HG03520 (cell line): ENCODE measurements at regions not wholly inside any gene's neighbourhood (a gene's known extent, or its start where the extent isn't known, plus 50 kb on each side); places are given as distances from the start of the nearest gene placed in this dataset.

ENCODE experiments used
- ATAC-seq: cut with Tn5 transposase; IDR thresholded peaks from one replicate; pipeline ENCODE4 v1.9.1; 2021; ENCODE audit warnings: mild to moderate bottlenecking, moderate library complexity; ENCODE audit not compliant: unreplicated experiment

GRCh38 chr13:76796851-76797250 is 89.4 kb downstream of the KCTD12 start:
- ATAC-seq, result no peak

GRCh38 chr13:76795701-76796695 is 90.2 kb downstream of the KCTD12 start:
- no peak for ATAC-seq

DNA sequence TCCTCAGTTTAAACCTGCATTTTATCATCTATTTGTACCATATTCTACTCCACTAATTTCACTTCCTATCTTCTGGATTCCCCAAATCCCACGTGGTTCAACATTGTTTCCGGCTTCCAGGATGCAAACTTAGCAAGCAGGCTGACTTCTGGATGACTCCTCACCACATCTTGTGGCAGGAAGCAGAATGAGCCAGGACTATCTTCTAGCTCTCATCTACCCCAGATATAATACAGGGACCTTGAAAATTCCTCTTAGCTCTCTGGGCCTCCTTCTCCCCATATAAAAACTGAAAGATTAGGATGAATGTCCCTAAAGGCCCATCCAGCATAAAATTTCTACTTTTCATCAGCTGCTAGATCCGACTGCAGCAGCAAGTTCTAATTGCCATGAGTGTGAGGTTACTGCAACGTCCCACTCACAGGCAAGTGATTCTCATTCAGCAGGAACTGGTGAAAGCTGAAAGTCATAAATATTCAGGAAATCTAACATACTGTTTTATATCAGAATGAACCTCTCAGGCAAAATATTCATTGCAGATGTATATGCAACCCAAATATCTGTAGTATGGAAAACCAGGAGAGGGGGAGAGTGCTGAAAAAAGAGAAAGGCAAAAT is 93.4 kb downstream of the KCTD12 start:
- ATAC-seq, result no peak

DNA sequence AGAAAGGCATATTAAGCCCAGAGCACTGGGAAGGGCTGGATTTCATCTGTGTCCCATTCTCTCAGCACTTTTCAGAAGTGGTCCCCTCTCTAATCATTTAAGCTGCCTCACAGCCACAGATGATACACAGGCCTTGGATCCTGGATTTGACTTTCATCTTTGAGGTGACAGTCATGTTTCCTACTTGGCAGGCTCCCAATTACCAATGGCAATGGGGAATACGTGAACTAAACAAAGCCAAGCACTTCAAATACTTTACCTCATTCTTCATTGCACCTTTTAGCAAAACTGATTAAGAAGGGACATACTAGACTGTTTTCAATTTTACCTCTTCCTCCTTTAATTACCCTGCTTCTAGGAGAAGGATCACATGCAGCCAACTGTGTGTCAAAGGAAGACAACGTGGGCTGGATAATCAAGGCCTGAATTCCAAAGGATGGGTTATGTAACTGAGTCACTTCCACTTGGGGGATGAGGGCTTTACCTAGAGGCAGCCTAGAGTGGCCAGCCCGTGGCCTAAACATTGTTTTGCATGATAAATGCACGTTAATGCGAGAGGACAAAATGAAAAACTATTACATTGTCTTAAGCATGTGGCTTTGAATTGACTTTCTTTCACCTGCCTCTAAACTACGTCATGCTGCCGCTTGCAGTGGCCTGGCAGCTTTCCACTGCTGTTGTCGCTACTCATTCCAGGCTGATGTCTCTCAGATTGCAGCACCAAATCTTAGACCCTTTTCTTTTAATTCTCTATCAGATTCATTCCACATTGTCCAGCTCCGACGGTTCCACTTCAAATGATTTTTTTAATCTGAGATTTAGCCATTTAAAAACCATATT is 95.0 kb downstream of the KCTD12 start:
- ATAC-seq, result no peak

DNA sequence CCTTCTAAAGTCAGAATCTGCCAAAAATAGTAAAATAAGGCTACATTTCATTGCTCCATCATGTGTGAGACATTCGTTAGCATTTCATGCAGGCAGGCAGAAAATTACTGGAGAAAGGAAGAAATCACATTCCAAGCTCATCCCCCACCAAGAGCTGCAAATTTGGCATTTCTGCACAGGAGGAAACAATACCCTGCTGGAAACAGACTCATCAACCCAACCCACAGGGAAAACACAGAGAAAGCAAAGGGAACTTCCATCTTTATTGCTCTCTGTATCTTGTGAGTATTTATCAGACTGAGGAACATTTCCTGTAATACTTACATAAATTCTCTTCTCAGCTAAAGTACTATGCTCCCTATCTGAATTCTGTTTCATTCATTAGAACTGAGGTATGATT is 95.7 kb downstream of the KCTD12 start:
- no peak for ATAC-seq

GRCh38 chr13:76783798-76784197 is 102.4 kb downstream of the KCTD12 start:
- no peak for ATAC-seq

DNA sequence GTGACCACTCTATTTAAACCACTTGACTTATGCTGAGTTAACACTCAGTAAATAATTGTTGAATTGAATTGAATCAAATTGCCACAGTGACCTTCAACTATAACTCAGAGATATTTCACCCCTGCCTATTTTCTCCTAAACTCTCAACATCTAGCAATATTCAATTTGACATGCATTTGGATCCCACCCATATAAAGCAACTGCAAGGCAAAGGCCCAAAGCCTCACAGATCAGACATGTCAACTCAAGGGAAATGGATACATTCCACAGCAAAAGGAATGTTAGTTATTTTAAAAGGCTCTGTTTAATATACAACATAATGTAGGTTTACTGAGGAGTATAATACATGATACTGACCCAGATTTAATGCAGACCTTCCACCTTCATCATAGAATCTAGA is 107.4 kb downstream of the KCTD12 start:
- no peak for ATAC-seq

- ATAC-seq, result no peak
These were observed 109.1 kb downstream of the KCTD12 start for GRCh38 chr13:76777096-76777495.

DNA sequence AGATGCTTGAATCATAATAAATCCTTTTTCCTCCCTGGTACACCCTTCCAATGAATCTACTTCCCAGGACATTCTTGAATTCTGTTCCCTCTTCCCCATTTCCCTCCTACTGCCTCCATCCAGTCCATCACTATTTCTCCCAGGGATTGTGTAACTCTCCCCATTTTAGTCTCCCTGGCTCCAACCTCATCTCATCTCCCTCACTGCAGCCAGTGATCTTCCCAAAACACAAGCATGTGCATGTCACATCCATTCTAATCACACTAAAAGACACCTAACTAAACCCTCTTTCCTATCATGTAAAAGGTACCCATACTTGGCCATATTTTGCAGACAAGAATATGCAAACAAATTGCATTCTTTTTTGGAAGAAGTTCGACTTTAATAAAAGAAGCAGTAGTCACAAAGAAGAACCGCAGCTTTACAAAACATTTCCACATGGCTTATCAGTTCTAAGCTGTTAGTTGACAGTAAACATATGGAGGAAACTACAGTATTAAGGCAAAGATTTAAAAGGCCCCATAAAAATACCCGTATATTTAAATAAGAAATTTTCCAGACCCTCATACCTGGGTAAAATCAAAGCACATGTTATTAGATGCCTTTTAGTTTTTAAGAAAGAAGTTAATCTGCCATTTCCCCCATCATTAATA is 111.0 kb downstream of the KCTD12 start:
- no peak for ATAC-seq

GRCh38 chr13:76773448-76774094 is 112.6 kb downstream of the KCTD12 start:
- no peak for ATAC-seq

DNA sequence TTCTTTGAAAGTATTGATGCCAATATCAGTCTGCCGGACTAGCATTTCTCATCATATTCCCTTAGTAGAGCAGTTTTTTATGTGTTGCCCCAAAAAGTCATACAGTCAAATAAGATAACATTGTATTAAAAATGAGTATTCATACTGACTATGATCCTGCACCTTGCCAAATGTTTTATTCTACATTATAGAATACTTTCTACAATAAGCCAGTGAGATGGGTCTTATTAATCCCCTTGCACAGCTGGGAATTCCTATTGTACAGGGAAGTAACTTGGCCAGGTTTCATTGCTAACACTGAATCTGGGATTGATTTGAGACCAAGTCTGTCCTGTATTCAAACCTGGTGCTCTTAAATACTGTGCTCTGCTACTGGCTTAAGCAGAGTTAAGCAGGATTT is 114.0 kb downstream of the KCTD12 start:
- ATAC-seq, result no peak

- no peak for ATAC-seq
These were observed 116.9 kb downstream of the KCTD12 start for GRCh38 chr13:76769271-76769791.

DNA sequence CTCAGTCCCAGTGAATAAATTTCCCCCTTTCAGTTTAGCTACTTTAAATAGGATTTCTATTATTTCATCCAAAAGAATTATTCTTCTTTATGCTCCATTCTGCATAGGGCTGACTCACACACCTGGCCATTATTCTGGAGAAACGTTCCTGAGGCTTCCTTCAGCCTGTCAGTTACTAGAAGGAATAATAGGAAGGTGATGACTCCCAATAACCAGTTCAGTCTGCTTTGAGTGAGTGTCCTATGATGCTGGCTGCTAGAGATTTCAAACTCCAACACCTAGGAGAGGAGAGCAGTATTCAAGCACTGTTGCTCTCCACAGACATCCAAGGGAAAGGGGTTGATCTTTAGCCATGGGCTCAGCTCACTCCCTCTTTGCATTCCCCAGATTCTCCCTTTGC is 117.8 kb downstream of the KCTD12 start:
- no peak for ATAC-seq

DNA sequence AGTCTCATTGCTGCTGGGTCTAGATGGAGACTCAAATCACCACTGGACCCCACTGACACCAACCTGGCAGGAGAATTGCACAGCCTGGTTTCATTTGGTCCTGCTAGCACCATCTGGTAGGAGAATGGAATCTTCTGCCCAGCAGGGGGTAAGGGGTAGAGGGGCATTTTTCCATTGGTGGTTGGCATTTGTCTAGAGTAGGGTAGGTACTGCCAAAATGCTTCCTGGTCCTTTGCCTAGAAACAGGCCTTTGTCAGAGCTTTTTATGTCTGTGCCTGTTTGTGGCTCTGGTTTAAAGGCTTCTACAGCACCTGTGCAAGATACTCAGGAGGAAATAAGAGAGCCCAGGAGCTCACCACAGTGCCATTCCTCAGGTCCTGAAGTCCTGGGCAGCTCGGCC is 121.3 kb downstream of the KCTD12 start:
- ATAC-seq, result no peak

DNA sequence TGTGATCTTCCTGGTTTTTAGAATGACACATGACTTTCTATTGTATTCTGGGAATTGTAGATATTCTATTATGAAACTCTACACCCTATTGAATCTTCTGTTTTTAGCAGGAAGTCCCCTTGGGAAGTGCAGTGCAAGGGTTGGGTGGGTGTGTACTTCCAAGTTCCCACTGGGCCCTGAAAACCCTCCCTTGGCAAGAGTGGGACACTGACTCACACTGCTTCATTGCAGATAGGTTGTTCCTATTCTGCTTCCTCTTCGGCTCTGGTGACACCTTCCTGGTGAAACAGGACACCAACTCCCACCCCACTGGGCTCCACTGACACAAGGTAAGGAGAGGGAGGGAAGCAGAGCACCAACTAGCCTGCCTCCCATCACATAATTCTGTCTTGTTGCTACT is 121.8 kb downstream of the KCTD12 start:
- ATAC-seq, result no peak

- ATAC-seq, result no peak
These were observed 123.5 kb downstream of the KCTD12 start for GRCh38 chr13:76762721-76763120.

DNA sequence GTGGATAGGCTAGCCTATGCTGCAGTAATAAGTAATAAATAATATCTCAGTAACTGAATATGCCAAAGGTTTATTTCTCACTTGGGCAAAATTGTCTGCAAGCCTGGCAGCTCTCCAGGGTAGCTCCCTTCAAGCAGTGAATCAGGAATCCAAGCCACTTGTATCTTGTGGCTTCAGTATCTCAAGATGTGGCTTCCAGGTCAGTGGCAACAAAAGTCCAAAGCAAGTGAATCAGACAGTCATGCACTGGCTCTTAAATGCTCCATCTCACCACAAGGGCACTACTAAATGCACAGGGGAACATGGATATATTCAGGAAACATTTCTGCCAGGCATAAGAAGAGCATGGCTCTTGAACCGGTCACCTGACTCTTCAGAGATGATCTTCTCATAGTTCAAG is 126.3 kb downstream of the KCTD12 start:
- ATAC-seq, result no peak

DNA sequence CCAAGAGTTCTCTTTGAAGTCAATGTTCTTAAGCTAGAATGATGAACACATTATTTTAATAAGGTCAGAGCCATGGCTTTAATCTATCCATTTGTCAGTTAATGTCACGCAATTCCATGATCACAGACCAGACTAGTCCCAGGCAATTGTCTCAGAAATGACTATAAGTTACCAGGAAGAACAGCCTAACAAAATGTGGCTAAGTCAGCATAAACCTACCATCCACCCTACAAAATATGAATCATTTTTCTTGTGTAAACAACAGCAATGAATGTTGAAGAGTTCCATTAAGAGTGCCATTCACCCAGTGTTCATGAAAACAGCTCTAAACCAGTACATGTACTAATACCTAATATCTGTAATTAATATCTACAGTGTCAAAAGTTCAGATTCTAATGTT is 127.5 kb downstream of the KCTD12 start:
- no peak for ATAC-seq

DNA sequence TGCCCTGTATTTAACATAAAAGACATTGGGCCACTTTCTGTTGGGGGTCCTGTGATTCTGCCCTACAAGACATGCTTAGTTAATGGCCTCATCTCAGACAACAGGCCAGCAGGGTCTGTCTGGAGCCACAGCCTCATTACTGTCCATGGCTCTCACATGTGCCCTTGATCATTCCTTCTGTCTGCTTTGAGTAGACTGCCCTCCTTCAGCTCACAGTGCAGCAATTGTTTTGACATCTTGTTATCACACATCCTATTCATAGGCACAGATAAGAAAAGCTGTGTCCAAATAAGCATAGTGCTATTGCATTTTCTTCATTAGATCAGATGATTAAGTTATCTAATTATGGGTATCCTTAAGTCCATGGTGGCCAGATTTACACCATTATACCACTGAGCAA is 127.9 kb downstream of the KCTD12 start:
- ATAC-seq, result no peak

- ATAC-seq, result no peak
These were observed 129.8 kb downstream of the KCTD12 start for GRCh38 chr13:76756451-76756850.
